Suprapubic skin (tissue), 4 donors: ENCODE measurements at regions not wholly inside any gene's neighbourhood (a gene's known extent, or its start where the extent isn't known, plus 50 kb on each side); places are given as distances from the start of the nearest gene placed in this dataset.
"Not testable (repeated sequence)": the region's sequence is repeated elsewhere in the genome, so short reads cannot be mapped to it uniquely, and the experiment has no call there.

Experiments used
- DNase-seq, 2 donors: peaks; one replicate each; pipeline ENCODE4 v3.0.0-alpha.2; 2019; ENCODE audit warnings: low spot score in 2 of 2
- H3K27ac ChIP-seq: fragments of 200-600 bp; sonication (generic); one replicate; pipeline ENCODE4 v1.5.1; 2019
- H3K27me3 ChIP-seq: fragments of 200-600 bp; sonication (generic); one replicate; pipeline ENCODE4 v1.5.1; 2019
- H3K36me3 ChIP-seq: fragments of 200-600 bp; sonication (generic); one replicate; pipeline ENCODE4 v1.5.1; 2019
- H3K4me1 ChIP-seq: fragments of 200-600 bp; sonication (generic); one replicate; pipeline ENCODE4 v1.5.1; 2019
- H3K4me3 ChIP-seq: fragments of 200-600 bp; sonication (generic); one replicate; pipeline ENCODE4 v1.5.1; 2019; ENCODE audit warnings: mild to moderate bottlenecking
- H3K9me3 ChIP-seq: fragments of 200-600 bp; sonication (generic); one replicate; pipeline ENCODE4 v1.5.1; 2019
- EP300 ChIP-seq: sonication (generic); formaldehyde crosslinking; IDR thresholded peaks from one replicate; pipeline ENCODE4 v1.6.1; 2017; ENCODE audit warnings: antibody characterized with exemption
- POLR2A ChIP-seq, 2 donors: fragments of 450-650 bp; IDR thresholded peaks; one replicate each; pipeline ENCODE4 v1.6.1; 2017; ENCODE audit warnings: antibody characterized with exemption in 2 of 2, mild to moderate bottlenecking in 2 of 2, moderate library complexity in 2 of 2
- POLR2AphosphoS5 ChIP-seq, 3 donors: sonication (generic); formaldehyde crosslinking; IDR thresholded peaks; one replicate each; pipeline ENCODE4 v1.6.1; 2017; ENCODE audit warnings: antibody characterized with exemption in 3 of 3
- WGBS: methylation state at CpG from one replicate; pipeline ENCODE4 v1.1.5; 2018; 5-methylcytosine and 5-hydroxymethylcytosine counted together
- TF ChIP-seq, protein P1 (sequence below), 2 donors: fragments of 200-600 bp in 1 of 2; fragments of 450-650 bp in 1 of 2; sonication (generic) in 1 of 2; IDR thresholded peaks; one replicate each; pipeline ENCODE4 v1.5.1; 2016 to 2019; ENCODE audit warnings: antibody characterized with exemption in 2 of 2, mild to moderate bottlenecking in 1 of 2, moderate library complexity in 1 of 2

DNA sequence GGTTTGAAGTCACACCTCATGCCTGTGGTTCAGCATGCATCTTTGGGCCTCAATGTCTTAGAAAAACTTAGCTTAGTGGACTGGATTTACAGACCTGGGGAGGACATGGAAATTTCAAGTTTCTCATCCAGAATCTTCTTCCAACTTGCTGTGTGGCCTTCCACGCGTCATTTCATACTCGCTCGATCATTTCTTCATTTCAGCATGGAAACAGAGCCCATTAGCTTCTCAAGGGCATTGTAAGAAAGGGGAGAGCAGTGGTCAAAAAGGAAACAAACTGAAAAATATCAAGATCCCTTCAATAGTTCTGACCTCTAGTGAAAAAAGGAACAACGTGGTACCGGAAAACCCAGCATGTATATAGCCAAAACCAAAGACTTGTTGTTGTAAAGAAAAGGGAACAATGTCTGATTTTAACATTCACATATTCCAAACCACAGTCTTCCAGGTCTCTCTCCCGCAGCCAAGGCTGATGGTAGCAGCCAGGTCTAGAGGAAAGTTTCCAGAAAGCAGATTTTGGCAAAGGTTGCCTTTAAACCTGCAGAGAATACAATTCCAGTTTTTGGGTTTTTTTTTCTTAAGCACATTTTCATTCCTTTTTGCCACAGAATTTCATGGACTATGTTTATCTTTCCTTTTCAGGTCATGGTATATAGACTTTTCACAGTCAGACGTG is 97.0 kb upstream of the CDC42BPA start:
- no peaks in the 10 kb centered on the region for H3K36me3 ChIP-seq
- no peak overlapping the region for H3K27ac ChIP-seq
- TF ChIP-seq EP300 (no peak), POLR2A (IDR thresholded peaks at IDR 0.05) (no peak), POLR2AphosphoS5 (IDR thresholded peaks at IDR 0.05) (no peak)
- TF ChIP-seq, protein P1, sequence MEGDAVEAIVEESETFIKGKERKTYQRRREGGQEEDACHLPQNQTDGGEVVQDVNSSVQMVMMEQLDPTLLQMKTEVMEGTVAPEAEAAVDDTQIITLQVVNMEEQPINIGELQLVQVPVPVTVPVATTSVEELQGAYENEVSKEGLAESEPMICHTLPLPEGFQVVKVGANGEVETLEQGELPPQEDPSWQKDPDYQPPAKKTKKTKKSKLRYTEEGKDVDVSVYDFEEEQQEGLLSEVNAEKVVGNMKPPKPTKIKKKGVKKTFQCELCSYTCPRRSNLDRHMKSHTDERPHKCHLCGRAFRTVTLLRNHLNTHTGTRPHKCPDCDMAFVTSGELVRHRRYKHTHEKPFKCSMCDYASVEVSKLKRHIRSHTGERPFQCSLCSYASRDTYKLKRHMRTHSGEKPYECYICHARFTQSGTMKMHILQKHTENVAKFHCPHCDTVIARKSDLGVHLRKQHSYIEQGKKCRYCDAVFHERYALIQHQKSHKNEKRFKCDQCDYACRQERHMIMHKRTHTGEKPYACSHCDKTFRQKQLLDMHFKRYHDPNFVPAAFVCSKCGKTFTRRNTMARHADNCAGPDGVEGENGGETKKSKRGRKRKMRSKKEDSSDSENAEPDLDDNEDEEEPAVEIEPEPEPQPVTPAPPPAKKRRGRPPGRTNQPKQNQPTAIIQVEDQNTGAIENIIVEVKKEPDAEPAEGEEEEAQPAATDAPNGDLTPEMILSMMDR (IDR thresholded peaks at IDR 0.05), result no peak
- no peaks in the 10 kb centered on the region for H3K9me3 ChIP-seq
- no peak for DNase-seq
- H3K4me3 ChIP-seq, result no peak overlapping the region
- H3K4me1 ChIP-seq, result no peaks in the 10 kb centered on the region
- no peaks in the 10 kb centered on the region for H3K27me3 ChIP-seq
- 81% methylated on average over 8 of the region's 8 CpGs for WGBS

DNA sequence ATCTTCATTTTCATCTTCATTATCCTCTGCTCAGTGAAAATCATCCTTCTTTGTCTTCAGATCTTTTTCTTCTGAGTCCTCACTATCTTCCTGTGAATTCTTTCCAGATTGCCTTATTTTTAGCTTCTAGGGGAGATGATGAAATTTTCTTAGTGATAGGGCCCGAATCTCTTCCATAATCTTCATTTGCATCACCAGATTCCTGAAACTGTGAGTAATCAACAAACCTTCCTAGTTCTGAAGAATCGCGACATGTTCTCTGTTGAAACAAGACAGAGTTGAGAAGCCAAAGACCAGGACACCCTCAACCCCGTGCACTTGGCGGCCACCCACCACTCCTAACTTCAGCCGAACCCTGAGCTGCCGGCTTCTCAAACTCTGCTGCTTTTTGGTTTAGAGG is 92.8 kb upstream of the CDC42BPA start:
- no peaks in the 10 kb centered on the region for H3K36me3 ChIP-seq
- no peak overlapping the region for H3K4me3 ChIP-seq
- H3K9me3 ChIP-seq, result no peaks in the 10 kb centered on the region
- no peak for DNase-seq
- TF ChIP-seq POLR2A (IDR thresholded peaks at IDR 0.05), result no peak
- TF ChIP-seq EP300, result no peak
- TF ChIP-seq, protein P1 (IDR thresholded peaks at IDR 0.05), result no peak
- no peak for TF ChIP-seq POLR2AphosphoS5 (IDR thresholded peaks at IDR 0.05)
- no peak overlapping the region for H3K27ac ChIP-seq
- no peaks in the 10 kb centered on the region for H3K27me3 ChIP-seq
- no peaks in the 10 kb centered on the region for H3K4me1 ChIP-seq
- 83% methylated on average over 7 of the region's 7 CpGs for WGBS

DNA sequence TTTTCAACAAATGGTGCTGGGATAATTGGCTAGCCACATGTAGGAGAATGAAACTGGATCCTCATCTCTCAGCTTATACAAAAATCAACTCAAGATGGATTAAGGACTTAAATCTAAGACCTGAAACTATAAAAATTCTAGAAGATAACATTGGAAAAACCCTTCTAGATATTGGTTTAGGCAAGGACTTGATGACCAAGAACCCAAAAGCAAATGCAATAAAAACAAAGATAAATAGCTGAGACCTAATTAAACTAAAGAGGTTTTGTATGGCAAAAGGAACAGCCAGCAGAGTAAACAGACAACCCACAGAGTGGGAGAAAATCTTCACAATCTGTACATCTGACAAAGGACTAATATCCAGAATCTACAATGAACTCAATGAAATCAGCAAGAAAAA is 88.0 kb upstream of the CDC42BPA start:
- not testable (repeated sequence) for H3K27me3 ChIP-seq, H3K27ac ChIP-seq, H3K9me3 ChIP-seq, H3K4me1 ChIP-seq, H3K36me3 ChIP-seq, H3K4me3 ChIP-seq, DNase-seq

DNA sequence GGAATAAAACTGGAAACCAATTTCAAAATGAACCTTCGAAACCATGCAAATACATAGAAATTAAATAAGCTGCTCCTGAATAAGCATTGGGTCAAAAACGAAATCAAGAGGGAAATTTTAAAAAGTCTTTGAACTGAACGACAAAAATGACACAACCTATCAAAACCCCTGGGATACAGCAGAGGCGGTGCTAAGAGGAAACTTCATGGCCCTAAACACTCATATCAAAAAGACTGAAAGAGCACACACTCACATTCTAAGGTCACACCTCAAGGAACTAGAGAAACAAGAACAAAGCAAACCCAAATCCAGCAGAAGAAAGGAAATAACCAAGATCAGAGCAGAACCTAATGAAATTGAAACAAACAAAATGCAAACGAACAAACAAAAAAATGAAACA is 85.2 kb upstream of the CDC42BPA start:
- DNase-seq, result no peak
- Histone ChIP-seq H3K36me3 (no peaks in the 10 kb centered on the region), H3K27ac (no peak overlapping the region), H3K27me3 (no peaks in the 10 kb centered on the region), H3K9me3 (no peaks in the 10 kb centered on the region), H3K4me1 (no peaks in the 10 kb centered on the region), H3K4me3 (no peak overlapping the region)
- WGBS, result 83% methylated on average over 5 of the region's 5 CpGs
- TF ChIP-seq POLR2A (IDR thresholded peaks at IDR 0.05) (no peak), POLR2AphosphoS5 (IDR thresholded peaks at IDR 0.05) (no peak)
- TF ChIP-seq, protein P1 (IDR thresholded peaks at IDR 0.05), result no peak

DNA sequence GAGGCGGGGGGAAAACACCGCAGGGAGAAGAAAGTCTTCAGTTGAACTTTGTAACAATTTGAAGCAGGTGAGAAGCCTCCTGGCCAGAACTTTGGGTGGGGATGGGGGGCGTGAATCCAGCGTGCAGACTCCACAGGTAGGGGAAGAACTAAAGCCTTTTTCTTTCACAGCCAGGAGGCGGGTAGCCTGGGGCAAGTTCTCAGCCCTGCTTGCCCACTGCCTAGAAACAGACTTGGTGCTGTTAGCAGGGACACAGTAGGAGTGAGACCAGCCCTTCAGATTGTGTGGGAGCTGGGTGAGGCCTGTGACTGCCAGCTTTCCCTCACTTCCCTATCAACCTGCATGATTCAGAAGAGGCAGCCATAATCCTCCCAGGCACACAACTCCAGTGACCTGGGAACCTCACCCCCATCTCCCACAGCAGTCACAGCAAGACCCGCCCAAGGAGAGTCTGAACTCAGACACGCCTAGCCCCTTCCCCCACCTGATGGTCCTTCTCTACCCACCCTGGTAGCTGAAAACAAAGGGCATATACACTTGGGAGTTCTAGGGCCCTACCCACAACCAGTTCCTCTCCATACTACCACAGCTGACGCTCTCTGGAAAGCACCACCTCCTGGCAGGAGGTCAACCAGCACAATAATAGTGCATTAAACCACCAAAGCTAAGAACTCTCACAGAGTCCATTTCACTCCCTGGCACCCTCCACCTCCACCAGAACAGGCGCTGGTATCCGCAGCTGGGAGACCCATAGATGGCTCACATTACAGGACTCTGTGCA is 83.5 kb upstream of the CDC42BPA start:
- no peak overlapping the region for H3K4me3 ChIP-seq
- TF ChIP-seq POLR2AphosphoS5 (IDR thresholded peaks at IDR 0.05), result no peak
- TF ChIP-seq POLR2A (IDR thresholded peaks at IDR 0.05), result no peak
- TF ChIP-seq, protein P1 (IDR thresholded peaks at IDR 0.05), result no peak
- TF ChIP-seq EP300, result no peak
- no peaks in the 10 kb centered on the region for H3K4me1 ChIP-seq
- 97% methylated on average over 10 of the region's 10 CpGs for WGBS
- H3K27ac ChIP-seq, result no peak overlapping the region
- no peak for DNase-seq
- no peaks in the 10 kb centered on the region for H3K36me3 ChIP-seq
- no peaks in the 10 kb centered on the region for H3K9me3 ChIP-seq
- H3K27me3 ChIP-seq, result no peaks in the 10 kb centered on the region
